Thoracic aorta (tissue), 2 donors: ENCODE measurements at regions not wholly inside any gene's neighbourhood (a gene's known extent, or its start where the extent isn't known, plus 50 kb on each side); places are given as distances from the start of the nearest gene placed in this dataset.

Experiments
- ATAC-seq: fragments of 150-250 bp; one replicate; pipeline ENCODE4 v1.8.0; 2017; ENCODE audit warnings: low read depth; ENCODE audit not compliant: insufficient number of reproducible peaks, low FRiP score
- DNase-seq: peaks from one replicate; pipeline ENCODE4 v3.0.0-alpha.2; 2020; ENCODE audit warnings: low spot score
- H3K27ac ChIP-seq, 2 donors: fragments of 200-600 bp; sonication (generic); 1 replicate in 1 of 2; 2 replicates in 1 of 2; pipeline ENCODE4 v1.5.1; 2016; ENCODE audit warnings: mild to moderate bottlenecking in 2 of 2, moderate library complexity in 2 of 2
- H3K27me3 ChIP-seq: fragments of 200-600 bp; sonication (generic); replicated peaks from 2 replicates; pipeline ENCODE4 v1.6.0; 2016; ENCODE audit warnings: mild to moderate bottlenecking; ENCODE audit not compliant: insufficient read depth
- H3K36me3 ChIP-seq: fragments of 200-600 bp; sonication (generic); one replicate; pipeline ENCODE4 v1.5.1; 2016
- H3K4me1 ChIP-seq, 2 donors: fragments of 200-600 bp; sonication (generic); 1 replicate in 1 of 2; 2 replicates in 1 of 2; pipeline versions ENCODE4 v1.5.1 to v1.6.0; 2016; ENCODE audit warnings: low read depth in 2 of 2, mild to moderate bottlenecking in 1 of 2; ENCODE audit not compliant: control insufficient read depth in 1 of 2
- H3K4me3 ChIP-seq: fragments of 200-600 bp; sonication (generic); 2 replicates; pipeline ENCODE4 v1.5.1; 2016; ENCODE audit warnings: mild to moderate bottlenecking
- H3K9me3 ChIP-seq: fragments of 200-600 bp; sonication (generic); 2 replicates; pipeline ENCODE4 v1.5.1; 2016
- TF ChIP-seq, protein P1 (sequence below): fragments of 200-600 bp; sonication (generic); IDR thresholded peaks from one replicate; pipeline ENCODE4 v1.5.1; 2019; ENCODE audit warnings: antibody characterized with exemption

DNA sequence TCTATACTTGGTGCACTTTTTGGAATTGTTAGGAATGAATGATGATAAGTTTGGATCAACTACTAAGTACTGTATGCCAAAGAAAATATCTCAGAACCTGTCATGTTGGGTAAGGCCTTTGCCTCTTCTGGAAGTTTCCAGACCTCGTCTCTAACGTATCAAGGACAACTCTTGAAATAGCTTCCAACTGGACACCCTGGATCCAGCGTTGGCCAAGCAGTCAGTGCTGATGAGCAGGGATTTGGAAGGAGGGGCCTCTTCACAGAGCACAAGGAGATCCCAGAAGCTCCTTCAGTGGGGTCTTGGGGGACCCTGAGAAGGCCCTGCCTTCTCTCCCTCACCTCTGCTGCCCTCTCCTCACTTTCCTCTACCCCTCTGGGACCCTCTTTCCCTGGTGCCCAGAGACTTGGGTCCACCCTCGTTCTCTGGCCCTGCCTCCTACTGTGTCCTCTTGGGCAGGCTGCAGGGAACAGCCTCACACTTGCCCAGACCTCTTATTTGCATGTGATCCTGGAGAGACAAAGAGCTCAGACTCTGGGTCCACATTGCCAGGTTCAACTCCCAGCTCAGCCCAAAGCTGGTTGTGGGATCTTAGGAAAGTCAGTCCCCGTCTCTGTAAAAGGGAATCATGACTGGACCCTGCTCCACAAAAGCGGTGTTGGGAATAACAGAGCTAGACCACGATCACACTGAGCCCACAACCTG, 145.8 kb downstream of the COL6A3 start:
- Histone ChIP-seq H3K27ac (no peak overlapping the region), H3K9me3 (no peaks in the 10 kb centered on the region), H3K4me3 (no peak overlapping the region), H3K36me3 (no peaks in the 10 kb centered on the region), H3K4me1 (peaks cover 12 to 36% of the 10 kb centered on the region in 2 donors), H3K27me3 (no peaks in the 10 kb centered on the region)
- DNase-seq (no peak), ATAC-seq (peak; percentile 24)
- TF ChIP-seq, protein P1, sequence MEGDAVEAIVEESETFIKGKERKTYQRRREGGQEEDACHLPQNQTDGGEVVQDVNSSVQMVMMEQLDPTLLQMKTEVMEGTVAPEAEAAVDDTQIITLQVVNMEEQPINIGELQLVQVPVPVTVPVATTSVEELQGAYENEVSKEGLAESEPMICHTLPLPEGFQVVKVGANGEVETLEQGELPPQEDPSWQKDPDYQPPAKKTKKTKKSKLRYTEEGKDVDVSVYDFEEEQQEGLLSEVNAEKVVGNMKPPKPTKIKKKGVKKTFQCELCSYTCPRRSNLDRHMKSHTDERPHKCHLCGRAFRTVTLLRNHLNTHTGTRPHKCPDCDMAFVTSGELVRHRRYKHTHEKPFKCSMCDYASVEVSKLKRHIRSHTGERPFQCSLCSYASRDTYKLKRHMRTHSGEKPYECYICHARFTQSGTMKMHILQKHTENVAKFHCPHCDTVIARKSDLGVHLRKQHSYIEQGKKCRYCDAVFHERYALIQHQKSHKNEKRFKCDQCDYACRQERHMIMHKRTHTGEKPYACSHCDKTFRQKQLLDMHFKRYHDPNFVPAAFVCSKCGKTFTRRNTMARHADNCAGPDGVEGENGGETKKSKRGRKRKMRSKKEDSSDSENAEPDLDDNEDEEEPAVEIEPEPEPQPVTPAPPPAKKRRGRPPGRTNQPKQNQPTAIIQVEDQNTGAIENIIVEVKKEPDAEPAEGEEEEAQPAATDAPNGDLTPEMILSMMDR: no peak

DNA sequence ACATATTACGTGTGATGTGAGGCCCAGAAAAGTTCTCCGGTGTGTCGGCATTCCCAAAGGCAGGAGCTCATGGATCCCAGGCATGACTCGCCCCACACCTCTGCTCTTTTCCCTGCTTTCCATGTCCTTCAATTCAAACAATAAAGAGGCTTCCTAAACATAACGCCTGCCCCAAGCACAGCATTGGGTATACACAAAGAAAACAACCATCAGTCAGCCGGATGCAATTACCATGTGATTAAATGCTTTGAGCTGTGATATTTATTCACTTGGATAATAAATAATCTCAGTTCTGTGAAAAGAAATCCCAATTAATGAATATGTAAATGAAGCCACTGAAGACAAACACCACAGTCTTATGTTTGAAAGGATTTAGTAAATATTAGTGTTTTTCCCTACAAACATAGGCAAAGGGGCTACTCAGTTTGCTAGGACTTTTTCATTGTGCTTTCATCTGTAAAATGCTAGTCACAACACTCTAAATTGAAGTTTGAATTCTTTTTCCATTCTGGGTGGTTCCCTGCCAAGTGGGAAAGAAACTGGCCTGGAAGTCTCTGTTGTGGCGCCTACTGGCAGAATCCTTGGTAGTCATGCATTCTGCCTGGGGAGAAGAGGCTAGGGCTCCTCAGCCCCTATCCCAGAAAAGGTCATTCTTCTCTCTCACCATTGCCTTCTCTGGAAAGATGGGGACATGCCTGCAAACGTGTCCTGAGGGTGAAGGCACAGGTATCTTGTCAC, 144.7 kb downstream of the COL6A3 start:
- DNase-seq: no peak
- Histone ChIP-seq H3K27me3 (no peaks in the 10 kb centered on the region), H3K4me3 (no peak overlapping the region), H3K4me1 (peaks cover 10 to 27% of the 10 kb centered on the region in 2 donors), H3K27ac (no peak overlapping the region), H3K36me3 (no peaks in the 10 kb centered on the region), H3K9me3 (no peaks in the 10 kb centered on the region)
- ATAC-seq: no peak
- TF ChIP-seq, protein P1: no peak

DNA sequence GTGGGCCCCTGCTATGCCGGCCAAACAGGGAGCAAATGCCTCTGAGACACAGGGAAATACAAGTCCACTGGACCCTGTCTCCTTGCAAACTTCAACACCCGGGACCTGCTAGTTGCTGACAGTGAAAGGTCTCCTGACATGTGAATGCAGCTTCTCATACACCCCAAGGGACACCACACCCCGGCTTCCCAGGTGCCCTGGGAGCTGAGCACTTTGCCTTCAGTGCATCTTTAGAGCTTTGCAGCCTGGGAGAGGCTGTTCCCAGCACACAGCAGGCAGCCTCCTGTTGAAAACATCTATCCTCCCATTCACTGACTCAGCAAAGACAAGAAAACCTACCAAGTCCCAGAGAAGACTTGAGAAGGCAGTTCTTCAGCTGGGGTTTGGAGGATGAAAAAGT, 143.4 kb downstream of the COL6A3 start:
- Histone ChIP-seq H3K36me3 (no peaks in the 10 kb centered on the region), H3K27me3 (no peaks in the 10 kb centered on the region), H3K9me3 (no peaks in the 10 kb centered on the region), H3K27ac (no peak overlapping the region), H3K4me3 (no peak overlapping the region), H3K4me1 (peaks cover 3 to 20% of the 10 kb centered on the region in 2 donors)
- no peak for DNase-seq
- ATAC-seq: no peak
- TF ChIP-seq, protein P1: no peak

- no peak overlapping the region for H3K4me3 ChIP-seq
- no peak overlapping the region for H3K27ac ChIP-seq
- ATAC-seq: no peak
- peaks cover 3 to 20% of the 10 kb centered on the region in 2 donors for H3K4me1 ChIP-seq
- TF ChIP-seq, protein P1: no peak
- DNase-seq: no peak
- no peaks in the 10 kb centered on the region for H3K27me3 ChIP-seq
- H3K9me3 ChIP-seq: no peaks in the 10 kb centered on the region
- H3K36me3 ChIP-seq: no peaks in the 10 kb centered on the region
Measured at GRCh38 chr2:237271698-237272652, 142.0 kb downstream of the COL6A3 start.
